ENCODE measurements at regions not wholly inside any gene's neighbourhood (a gene's known extent, or its start where the extent isn't known, plus 50 kb on each side); places are given as distances from the start of the nearest gene placed in this dataset.

- TF ChIP-seq SIN3A (IDR thresholded peaks at IDR 0.05; ENCODE audit: low read depth) (no peak), EZH2phosphoT487 (IDR thresholded peaks at IDR 0.05; ENCODE audit: borderline replicate concordance) (no peak), POLR2A (IDR thresholded peaks at IDR 0.05; ENCODE audit: borderline replicate concordance, extremely low read depth, insufficient read depth, insufficient read length) (no peak), REST (IDR thresholded peaks at IDR 0.05; ENCODE audit: low read depth) (no peak), YY1 (IDR thresholded peaks at IDR 0.05; ENCODE audit: extremely low read depth, insufficient replicate concordance, low read depth, low read length) (no peak), EGR1 (IDR thresholded peaks at IDR 0.05; ENCODE audit: low read depth) (no peak), CEBPB (IDR thresholded peaks at IDR 0.05; ENCODE audit: low read depth) (no peak), RAD21 (IDR thresholded peaks at IDR 0.05; ENCODE audit: low read depth) (no peak), EZH2 (IDR thresholded peaks at IDR 0.05) (no peak), FOSL1 (IDR thresholded peaks at IDR 0.05; ENCODE audit: low read depth) (no peak), ZNF274 (IDR thresholded peaks at IDR 0.05; ENCODE audit: low read depth, low read length) (no peak)
- TF ChIP-seq, protein P1, sequence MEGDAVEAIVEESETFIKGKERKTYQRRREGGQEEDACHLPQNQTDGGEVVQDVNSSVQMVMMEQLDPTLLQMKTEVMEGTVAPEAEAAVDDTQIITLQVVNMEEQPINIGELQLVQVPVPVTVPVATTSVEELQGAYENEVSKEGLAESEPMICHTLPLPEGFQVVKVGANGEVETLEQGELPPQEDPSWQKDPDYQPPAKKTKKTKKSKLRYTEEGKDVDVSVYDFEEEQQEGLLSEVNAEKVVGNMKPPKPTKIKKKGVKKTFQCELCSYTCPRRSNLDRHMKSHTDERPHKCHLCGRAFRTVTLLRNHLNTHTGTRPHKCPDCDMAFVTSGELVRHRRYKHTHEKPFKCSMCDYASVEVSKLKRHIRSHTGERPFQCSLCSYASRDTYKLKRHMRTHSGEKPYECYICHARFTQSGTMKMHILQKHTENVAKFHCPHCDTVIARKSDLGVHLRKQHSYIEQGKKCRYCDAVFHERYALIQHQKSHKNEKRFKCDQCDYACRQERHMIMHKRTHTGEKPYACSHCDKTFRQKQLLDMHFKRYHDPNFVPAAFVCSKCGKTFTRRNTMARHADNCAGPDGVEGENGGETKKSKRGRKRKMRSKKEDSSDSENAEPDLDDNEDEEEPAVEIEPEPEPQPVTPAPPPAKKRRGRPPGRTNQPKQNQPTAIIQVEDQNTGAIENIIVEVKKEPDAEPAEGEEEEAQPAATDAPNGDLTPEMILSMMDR (IDR thresholded peaks at IDR 0.05 in 2 of 3, conservative IDR thresholded peaks at IDR 0.05 in 1 of 3; ENCODE audit: borderline replicate concordance in 1 of 3, insufficient read depth in 1 of 3, low read depth in 2 of 3, low read length in 2 of 3) = no peak
- TF ChIP-seq, protein P2, sequence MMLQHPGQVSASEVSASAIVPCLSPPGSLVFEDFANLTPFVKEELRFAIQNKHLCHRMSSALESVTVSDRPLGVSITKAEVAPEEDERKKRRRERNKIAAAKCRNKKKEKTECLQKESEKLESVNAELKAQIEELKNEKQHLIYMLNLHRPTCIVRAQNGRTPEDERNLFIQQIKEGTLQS (IDR thresholded peaks at IDR 0.05) = no peak
Measured at GRCh38 chr5:2175041-2175440, 292.3 kb upstream of the IRX4 start.

Measured in HCT116 (cell line).